Activated T-helper 2 cell treated with anti-CD3 and anti-CD28 coated beads, Interferon-gamma antibody, Interleukin-2, Interleukin-4, amounts not matched to agents 10 μg/mL and 5 μg/mL and 100 μg/mL, durations not matched to agents 14 hours and 24 hours and 36 hours (primary cell): ENCODE measurements at regions not wholly inside any gene's neighbourhood (a gene's known extent, or its start where the extent isn't known, plus 50 kb on each side); places are given as distances from the start of the nearest gene placed in this dataset.
"Not testable (repeated sequence)": the region's sequence is repeated elsewhere in the genome, so short reads cannot be mapped to it uniquely, and the experiment has no call there.

Experiments
- DNase-seq: peaks from one replicate; pipeline ENCODE4 v3.0.0; 2021; ENCODE audit warnings: low spot score
- H3K27ac Mint-ChIP-seq: one replicate; pipeline ENCODE4 v1.8.0; 2021; ENCODE audit warnings: mixed read lengths
- H3K27me3 Mint-ChIP-seq: one replicate; pipeline ENCODE4 v1.8.0; 2021; ENCODE audit warnings: low read depth, mixed read lengths
- H3K36me3 Mint-ChIP-seq: one replicate; pipeline ENCODE4 v1.8.0; 2021; ENCODE audit warnings: low read depth, mixed read lengths
- H3K4me1 Mint-ChIP-seq: one replicate; pipeline ENCODE4 v1.8.0; 2021; ENCODE audit warnings: low read depth, mixed read lengths
- H3K4me3 Mint-ChIP-seq: one replicate; pipeline ENCODE4 v1.8.0; 2021; ENCODE audit warnings: low read depth, mild to moderate bottlenecking, moderate library complexity, mixed read lengths
- H3K9me3 Mint-ChIP-seq: one replicate; pipeline ENCODE4 v1.8.0; 2021; ENCODE audit warnings: mixed read lengths
- intact Hi-C: fragments of 100-400 bp; cut with micrococcal nuclease; formaldehyde crosslinking; loops from one replicate; pipeline ENCODE4 v1.15.1; 2023

DNA sequence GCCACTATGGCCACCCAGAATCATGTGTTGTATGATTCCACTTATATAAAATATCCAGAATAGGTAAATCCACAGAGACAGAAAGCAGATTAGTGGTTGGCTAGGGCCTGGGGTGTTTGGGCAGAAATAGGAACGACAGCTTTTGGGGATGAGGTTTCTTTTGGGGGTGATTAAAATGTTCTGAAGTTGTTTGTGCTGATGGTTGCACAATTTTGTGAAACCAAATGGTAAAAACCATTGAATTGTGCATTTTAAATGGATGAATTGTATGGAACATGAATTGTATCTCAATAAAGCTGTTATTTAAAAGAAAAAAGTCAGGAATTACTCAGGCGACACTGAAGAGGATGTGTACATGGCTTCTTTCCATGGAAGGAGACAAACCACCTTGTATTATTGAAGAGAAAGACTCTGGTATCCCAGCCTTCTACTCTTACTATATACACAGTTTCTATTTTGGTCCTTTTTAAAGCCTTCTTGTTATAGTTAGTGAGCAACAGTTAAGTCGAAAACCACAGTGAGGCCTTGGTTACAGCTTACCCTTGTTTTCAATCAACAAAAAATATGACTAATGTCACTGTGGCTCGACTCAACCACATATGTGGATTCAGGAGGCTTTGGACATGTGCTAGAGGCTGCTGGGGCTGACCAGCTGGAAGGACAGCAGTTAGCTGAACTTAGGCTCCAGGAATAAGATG is 57.1 kb upstream of the KMT2E start:
- peaks cover 65% of the 10 kb centered on the region for H3K36me3 Mint-ChIP-seq
- H3K4me1 Mint-ChIP-seq: peaks cover 59% of the 10 kb centered on the region
- intact Hi-C loops: loop anchor here (1.0 to 5.0 kb wide), 5 partner anchors 12 to 1390 kb away; no protein-coding TSS in a partner anchor
- H3K4me3 Mint-ChIP-seq: peak overlapping the region; percentile 65
- peaks cover 3% of the 10 kb centered on the region for H3K9me3 Mint-ChIP-seq
- peak; percentile 48 for DNase-seq
- peak overlapping the region; percentile 100 for H3K27ac Mint-ChIP-seq
- H3K27me3 Mint-ChIP-seq: no peaks in the 10 kb centered on the region

DNA sequence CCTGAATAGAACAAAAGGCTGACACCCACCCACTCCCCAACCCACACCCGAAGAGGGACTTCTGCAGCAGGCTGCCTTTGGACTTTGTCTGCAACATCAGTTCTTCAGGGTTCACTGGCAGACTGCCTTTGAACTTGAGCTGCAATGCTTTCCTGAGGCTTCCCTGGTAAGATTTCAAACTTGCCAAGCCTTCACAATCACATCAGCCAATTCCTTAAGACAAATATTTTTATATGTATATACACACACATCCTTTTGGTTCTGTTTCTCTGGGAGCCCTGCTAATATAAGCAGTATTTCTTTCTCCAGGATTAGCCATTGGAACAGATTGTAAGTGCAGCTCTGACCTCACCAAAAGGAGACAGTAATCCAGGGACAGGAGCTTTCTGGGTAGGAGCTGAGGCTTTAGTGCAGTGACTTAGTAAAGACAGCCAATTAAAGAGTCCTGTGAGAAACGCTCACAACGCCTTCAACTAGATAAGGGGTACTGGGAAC is 55.6 kb upstream of the KMT2E start:
- no peak overlapping the region for H3K4me3 Mint-ChIP-seq
- peaks cover 10% of the 10 kb centered on the region for H3K9me3 Mint-ChIP-seq
- DNase-seq: no peak
- H3K4me1 Mint-ChIP-seq: peaks cover 63% of the 10 kb centered on the region
- intact Hi-C loops: loop anchor here (5.0 kb wide), 2 partner anchors 821 to 1389 kb away; no protein-coding TSS in a partner anchor
- H3K27me3 Mint-ChIP-seq: no peaks in the 10 kb centered on the region
- H3K27ac Mint-ChIP-seq: peak overlapping the region; percentile 71
- peaks cover 66% of the 10 kb centered on the region for H3K36me3 Mint-ChIP-seq

DNA sequence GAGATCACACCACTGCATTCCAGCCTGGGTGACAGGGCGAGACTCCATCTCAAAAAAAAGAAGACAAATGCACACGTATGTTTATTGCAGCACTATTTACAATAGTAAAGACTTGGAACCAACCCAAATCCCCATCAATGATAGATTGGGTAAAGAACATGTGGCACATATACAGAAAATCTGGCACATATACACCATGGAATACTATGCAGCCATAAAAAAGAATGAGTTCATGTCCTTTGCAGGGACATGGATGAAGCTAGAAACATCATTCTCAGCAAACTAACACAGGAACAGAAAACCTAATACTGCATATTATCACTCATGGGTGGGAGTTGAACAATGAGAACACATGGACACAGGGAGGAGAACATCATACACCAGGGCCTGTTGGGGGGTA is 54.5 kb upstream of the KMT2E start:
- not testable (repeated sequence) for H3K27me3 Mint-ChIP-seq, H3K27ac Mint-ChIP-seq, DNase-seq, H3K4me3 Mint-ChIP-seq
- intact Hi-C loops: loop anchor here (5.0 kb wide), 2 partner anchors 822 to 1388 kb away; no protein-coding TSS in a partner anchor
- Mint-ChIP-seq H3K9me3 (peaks cover 21% of the 10 kb centered on the region), H3K36me3 (peaks cover 67% of the 10 kb centered on the region), H3K4me1 (peaks cover 61% of the 10 kb centered on the region)

DNA sequence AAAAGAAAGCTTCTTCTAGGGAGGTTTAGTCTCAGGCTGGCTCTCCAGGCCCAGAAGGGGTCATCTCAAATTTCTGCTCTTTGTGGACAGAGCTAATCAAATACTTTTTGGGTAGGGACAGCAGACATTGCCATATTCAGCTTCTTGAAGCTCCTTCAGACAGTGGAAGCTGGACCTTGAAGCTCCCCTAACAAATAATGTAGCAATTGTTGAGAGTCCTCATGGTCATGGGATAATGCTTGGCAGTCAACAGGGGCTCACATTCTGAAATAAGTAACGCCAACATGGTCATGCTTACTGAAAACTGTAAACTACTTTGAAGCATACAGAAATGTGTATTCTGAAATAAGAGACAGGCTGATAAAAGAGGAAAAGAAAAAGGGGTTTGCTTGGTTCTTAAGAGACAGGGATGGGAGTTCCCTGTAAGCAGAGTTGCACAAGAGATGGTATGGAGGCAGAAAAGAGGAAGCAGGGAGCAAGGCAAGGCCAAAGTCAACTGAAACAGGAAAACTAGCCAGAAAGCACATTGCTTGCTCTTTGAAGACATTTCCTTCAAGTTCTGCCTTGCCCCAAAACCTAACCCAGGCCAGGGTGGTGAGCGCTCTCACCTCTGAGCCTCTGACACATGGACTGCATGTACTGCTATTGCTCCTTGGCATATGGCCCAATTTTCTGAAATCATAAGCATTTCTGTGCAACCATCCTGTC is 53.1 kb upstream of the KMT2E start:
- Mint-ChIP-seq H3K9me3 (peaks cover 22% of the 10 kb centered on the region), H3K27me3 (no peaks in the 10 kb centered on the region), H3K27ac (peak overlapping the region; percentile 36), H3K4me3 (no peak overlapping the region), H3K4me1 (peaks cover 54% of the 10 kb centered on the region), H3K36me3 (peaks cover 71% of the 10 kb centered on the region)
- DNase-seq: no peak
- intact Hi-C loops: no loop called here

DNA sequence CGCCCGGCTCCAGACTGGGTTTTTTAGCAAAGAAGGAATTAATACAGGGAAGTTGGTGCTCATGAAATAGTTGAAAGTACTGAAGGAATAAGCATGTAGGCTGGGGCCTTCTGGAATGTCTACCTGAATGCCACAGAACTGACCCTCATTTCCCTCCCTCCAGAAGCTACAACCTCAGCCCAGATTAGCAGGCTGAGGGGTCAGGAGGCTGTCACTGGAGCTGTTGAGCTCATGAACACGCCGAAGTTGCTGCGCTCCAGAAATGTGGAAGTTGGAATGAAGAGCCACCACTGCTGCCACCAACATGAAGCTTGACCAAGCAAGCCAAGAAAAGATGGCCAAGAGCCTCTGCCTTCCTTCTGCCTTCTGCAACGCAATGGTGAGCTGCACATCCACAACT is 52.2 kb upstream of the KMT2E start:
- Mint-ChIP-seq H3K27ac (no peak overlapping the region), H3K4me3 (no peak overlapping the region), H3K9me3 (peaks cover 22% of the 10 kb centered on the region), H3K27me3 (no peaks in the 10 kb centered on the region), H3K36me3 (peaks cover 74% of the 10 kb centered on the region), H3K4me1 (peaks cover 46% of the 10 kb centered on the region)
- DNase-seq: no peak
- intact Hi-C loops: no loop called here

DNA sequence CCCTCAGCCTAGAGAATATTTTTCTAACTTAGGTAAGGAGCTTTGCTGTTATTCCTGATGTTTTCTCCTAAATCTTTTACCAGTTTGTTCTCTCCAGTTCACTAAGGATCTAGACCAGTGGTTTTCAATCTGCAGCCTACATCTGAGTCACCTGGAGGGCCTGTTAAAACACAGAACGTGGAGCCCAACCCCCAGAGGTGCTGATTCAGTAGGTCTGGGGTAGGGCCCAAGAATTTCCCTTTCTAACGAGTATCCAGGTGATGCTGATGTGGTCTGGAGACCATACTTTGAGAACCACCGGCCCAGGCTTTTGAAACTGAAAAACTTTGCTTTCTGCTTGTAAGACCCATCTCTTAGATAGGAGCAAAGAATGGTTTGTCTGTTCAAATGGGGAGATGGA is 51.2 kb upstream of the KMT2E start:
- no peak for DNase-seq
- Mint-ChIP-seq H3K36me3 (peaks cover 77% of the 10 kb centered on the region), H3K9me3 (peaks cover 22% of the 10 kb centered on the region), H3K4me1 (peaks cover 42% of the 10 kb centered on the region), H3K27me3 (no peaks in the 10 kb centered on the region), H3K27ac (peak overlapping the region; percentile 77), H3K4me3 (no peak overlapping the region)
- intact Hi-C loops: no loop called here

DNA sequence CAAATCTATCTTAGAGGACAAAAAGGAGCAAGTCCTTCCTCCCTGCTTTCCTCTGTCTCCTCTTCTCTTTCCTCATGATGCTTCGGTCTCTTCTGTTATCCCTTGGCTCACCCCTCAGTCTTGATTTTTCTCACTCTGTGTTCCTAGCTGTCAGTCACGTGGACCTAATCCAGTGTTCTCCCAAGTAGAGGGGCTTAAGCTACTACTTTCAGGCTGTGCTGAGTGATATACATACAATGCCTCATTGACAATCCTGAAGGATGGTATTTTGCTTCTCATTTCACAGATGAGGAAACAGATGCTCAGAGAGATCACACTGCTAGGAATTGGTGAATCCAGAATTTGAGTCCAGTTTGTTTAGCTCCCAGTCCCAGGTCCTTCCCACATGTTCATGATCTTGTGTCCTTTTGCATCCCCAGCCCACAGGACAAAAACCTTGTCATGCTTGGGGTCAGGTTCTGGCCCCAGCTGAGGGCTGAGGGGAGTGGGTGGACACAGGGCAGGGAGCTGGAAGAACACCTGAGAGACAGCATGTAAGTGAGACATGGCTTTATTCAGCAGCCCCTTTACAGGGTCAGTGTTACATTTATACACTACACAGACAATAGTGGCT is 50.5 kb upstream of the KMT2E start:
- H3K27ac Mint-ChIP-seq: peak overlapping the region; percentile 6
- no peak for DNase-seq
- peaks cover 22% of the 10 kb centered on the region for H3K9me3 Mint-ChIP-seq
- H3K4me1 Mint-ChIP-seq: peaks cover 43% of the 10 kb centered on the region
- intact Hi-C loops: no loop called here
- H3K27me3 Mint-ChIP-seq: no peaks in the 10 kb centered on the region
- H3K36me3 Mint-ChIP-seq: peaks cover 83% of the 10 kb centered on the region
- no peak overlapping the region for H3K4me3 Mint-ChIP-seq

DNA sequence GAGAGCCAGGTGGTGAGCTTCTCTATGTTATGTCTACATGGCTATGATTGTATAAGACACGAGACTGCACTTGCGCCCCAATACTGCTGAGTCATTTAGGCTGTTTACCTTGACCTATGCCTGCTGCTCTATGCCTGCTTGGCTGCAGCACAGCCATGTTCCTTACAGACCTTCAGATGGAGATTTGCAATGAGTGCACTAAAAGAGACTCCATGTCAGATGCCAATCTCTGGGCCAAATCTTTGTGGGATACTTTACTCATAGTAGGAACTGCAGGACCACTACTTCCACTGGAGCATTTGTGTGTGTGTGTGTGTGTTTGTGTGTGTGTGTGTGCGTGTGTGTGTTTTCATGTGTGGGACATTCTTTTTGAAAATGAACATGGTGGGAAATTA is 50.0 kb upstream of the KMT2E start:
- no peak overlapping the region for H3K4me3 Mint-ChIP-seq
- peaks cover 19% of the 10 kb centered on the region for H3K9me3 Mint-ChIP-seq
- H3K27ac Mint-ChIP-seq: no peak overlapping the region
- intact Hi-C loops: no loop called here
- DNase-seq: no peak
- peaks cover 80% of the 10 kb centered on the region for H3K36me3 Mint-ChIP-seq
- no peaks in the 10 kb centered on the region for H3K27me3 Mint-ChIP-seq
- H3K4me1 Mint-ChIP-seq: peaks cover 38% of the 10 kb centered on the region
